H1 (cell line): ENCODE measurements at regions not wholly inside any gene's neighbourhood (a gene's known extent, or its start where the extent isn't known, plus 50 kb on each side); places are given as distances from the start of the nearest gene placed in this dataset.

ENCODE experiments used
- CTCF ChIA-PET: fragments of 300-600 bp; sonication (Branson Sonifier 250); formaldehyde crosslinking; loops from one replicate; lab custom pipeline; 2021; ENCODE audit not compliant: partially characterized antibody; lab: Charles Lee
- POLR2A ChIA-PET: fragments of 300-600 bp; sonication (Branson Sonifier 250); formaldehyde crosslinking; loops from one replicate; lab custom pipeline; 2021; ENCODE audit warnings: inconsistent platforms; ENCODE audit not compliant: partially characterized antibody; lab: Charles Lee
- DNase-seq, 2 experiments: peaks; one replicate each; pipeline versions ENCODE4 v3.0.0 to v3.0.0-alpha.2; 2010 to 2022; ENCODE audit warnings: low spot score in 2 of 2, low read depth in 1 of 2, mixed read lengths in 1 of 2
- FAIRE-seq: peaks from 2 replicates; lab custom pipeline; 2011; peaks lifted over from hg19 to GRCh38; lab: Jason Lieb, UNC
- H2AFZ ChIP-seq: 2 replicates; pipeline ENCODE4 v1.8.1; 2012; ENCODE audit warnings: low read length, inconsistent platforms
- H2AK5ac ChIP-seq: 2 replicates; pipeline ENCODE4 v1.6.1; 2013; ENCODE audit warnings: low read depth, low read length
- H2BK120ac ChIP-seq: replicated peaks from 2 replicates; pipeline ENCODE3; 2013; ENCODE audit warnings: low read depth, low read length, inconsistent platforms
- H2BK12ac ChIP-seq: 2 replicates; pipeline ENCODE4 v1.6.1; 2013; ENCODE audit warnings: low read depth, low read length
- H2BK15ac ChIP-seq: 2 replicates; pipeline ENCODE4 v1.6.1; 2013; ENCODE audit warnings: low read length
- H2BK20ac ChIP-seq: 2 replicates; pipeline ENCODE4 v1.6.1; 2013; ENCODE audit warnings: low read length
- H2BK5ac ChIP-seq: 2 replicates; pipeline ENCODE4 v1.6.1; 2013; ENCODE audit warnings: low read depth, low read length
- H3K14ac ChIP-seq: 2 replicates; pipeline ENCODE4 v1.6.1; 2013; ENCODE audit warnings: inconsistent platforms; ENCODE audit not compliant: insufficient read length
- H3K18ac ChIP-seq: 2 replicates; pipeline ENCODE4 v1.6.1; 2013; ENCODE audit warnings: low read length; ENCODE audit errors: extremely low read depth
- H3K23ac ChIP-seq: 2 replicates; pipeline ENCODE4 v1.6.1; 2013; ENCODE audit warnings: inconsistent platforms; ENCODE audit not compliant: insufficient read length
- H3K23me2 ChIP-seq: 2 replicates; pipeline ENCODE4 v1.6.1; 2013; ENCODE audit warnings: low read depth, low read length
- H3K27ac ChIP-seq: 2 replicates; pipeline ENCODE4 v1.6.1; 2011; ENCODE audit warnings: low read depth, low read length, inconsistent platforms
- H3K27me3 ChIP-seq, 4 experiments: replicated peaks in 1 of 4; 1 replicate in 1 of 4; 2 replicates in 3 of 4; pipeline versions ENCODE4 v1.6.1 to v1.8.1; 2011 to 2013; ENCODE audit warnings: low read length in 3 of 4, mild to moderate bottlenecking in 3 of 4, inconsistent platforms in 2 of 4, mixed read lengths in 2 of 4, moderate library complexity in 1 of 4; ENCODE audit not compliant: control insufficient read depth in 3 of 4, insufficient read depth in 3 of 4; ENCODE audit errors: extremely low read depth in 1 of 4
- H3K36me3 ChIP-seq, 4 experiments: 2 replicates each; pipeline versions ENCODE4 v1.6.1 to v1.8.1; 2011 to 2013; ENCODE audit warnings: mild to moderate bottlenecking in 4 of 4, low read length in 3 of 4, moderate library complexity in 2 of 4, control low read depth in 1 of 4, inconsistent platforms in 1 of 4; ENCODE audit not compliant: insufficient read depth in 4 of 4, control insufficient read depth in 2 of 4
- H3K4ac ChIP-seq: replicated peaks from 2 replicates; pipeline ENCODE3; 2013; ENCODE audit warnings: low read length, low read depth, mixed read lengths, inconsistent platforms; ENCODE audit not compliant: insufficient read length
- H3K4me1 ChIP-seq, 4 experiments: replicated peaks in 1 of 4; 1 replicate in 1 of 4; 2 replicates in 3 of 4; pipeline versions ENCODE4 v1.6.1 to v1.8.1; 2011 to 2013; ENCODE audit warnings: low read length in 3 of 4, inconsistent platforms in 2 of 4, mixed read lengths in 1 of 4; ENCODE audit not compliant: insufficient read depth in 4 of 4, control insufficient read depth in 3 of 4
- H3K4me2 ChIP-seq, 2 experiments: 2 replicates each; pipeline versions ENCODE4 v1.6.1 to v1.8.1; 2011 to 2013; ENCODE audit warnings: low read depth in 2 of 2, low read length in 2 of 2, control low read depth in 1 of 2, inconsistent platforms in 1 of 2, mild to moderate bottlenecking in 1 of 2; ENCODE audit not compliant: insufficient read depth in 1 of 2
- H3K4me3 ChIP-seq, 4 experiments: fragments of 200-600, 300-600 bp in 1 of 4; sonication (generic), shearing (Covaris generic), sonication (Bioruptor Twin) in 1 of 4; 2 replicates each; pipeline versions ENCODE4 v1.5.1 to v1.8.1; 2011 to 2016; ENCODE audit warnings: low read length in 4 of 4, low read depth in 3 of 4, control low read depth in 2 of 4, inconsistent platforms in 2 of 4, mild to moderate bottlenecking in 2 of 4, mixed read lengths in 1 of 4, moderate library complexity in 1 of 4; ENCODE audit not compliant: insufficient read depth in 2 of 4; ENCODE audit errors: extremely low read depth in 1 of 4
- H3K56ac ChIP-seq: replicated peaks from 2 replicates; pipeline ENCODE3; 2013; ENCODE audit warnings: low read depth, mild to moderate bottlenecking, mixed read lengths, low read length, inconsistent platforms; ENCODE audit not compliant: insufficient read length
- H3K79me1 ChIP-seq: 2 replicates; pipeline ENCODE4 v1.6.1; 2013; ENCODE audit warnings: low read depth, low read length, control low read depth
- H3K79me2 ChIP-seq, 2 experiments: 2 replicates each; pipeline versions ENCODE4 v1.6.1 to v1.8.1; 2012 to 2013; ENCODE audit warnings: low read length in 2 of 2, mild to moderate bottlenecking in 2 of 2, inconsistent platforms in 1 of 2; ENCODE audit not compliant: insufficient read depth in 2 of 2, control insufficient read depth in 1 of 2
- H3K9ac ChIP-seq, 4 experiments: replicated peaks in 1 of 4; 1 replicate in 1 of 4; 2 replicates in 3 of 4; pipeline versions ENCODE4 v1.6.1 to v1.8.1; 2011 to 2013; ENCODE audit warnings: low read depth in 3 of 4, low read length in 3 of 4, control low read depth in 2 of 4, mild to moderate bottlenecking in 2 of 4, moderate library complexity in 2 of 4, inconsistent platforms in 1 of 4; ENCODE audit errors: extremely low read depth in 1 of 4
- H3K9me3 ChIP-seq, 2 experiments: 2 replicates each; pipeline versions ENCODE4 v1.6.1 to v1.8.1; 2012 to 2013; ENCODE audit warnings: mild to moderate bottlenecking in 2 of 2, moderate library complexity in 2 of 2, control low read depth in 1 of 2, inconsistent platforms in 1 of 2, low read depth in 1 of 2, low read length in 1 of 2, mixed read lengths in 1 of 2; ENCODE audit not compliant: insufficient read depth in 2 of 2
- H4K20me1 ChIP-seq, 2 experiments: replicated peaks in 1 of 2; 2 replicates each; pipeline versions ENCODE3 to v1.8.1; 2011 to 2013; ENCODE audit warnings: inconsistent platforms in 2 of 2, low read length in 2 of 2, mild to moderate bottlenecking in 1 of 2; ENCODE audit not compliant: insufficient read depth in 2 of 2, control insufficient read depth in 1 of 2
- H4K5ac ChIP-seq: 2 replicates; pipeline ENCODE4 v1.6.1; 2013; ENCODE audit warnings: low read length, low read depth, mixed read lengths, inconsistent platforms; ENCODE audit not compliant: insufficient read length
- H4K8ac ChIP-seq: 2 replicates; pipeline ENCODE4 v1.8.0; 2013; ENCODE audit warnings: mild to moderate bottlenecking, moderate library complexity, low read length, inconsistent platforms; ENCODE audit not compliant: insufficient read depth; ENCODE audit errors: extremely low read depth
- H4K91ac ChIP-seq: replicated peaks from 2 replicates; pipeline ENCODE3; 2013; ENCODE audit warnings: low read length, mixed read lengths, inconsistent platforms; ENCODE audit not compliant: insufficient read length
- CBX5 ChIP-seq: fragments of 300-800, 300-1000 bp; sonication (generic); IDR thresholded peaks from 2 replicates; pipeline ENCODE4 v1.7.1; 2016; ENCODE audit warnings: antibody characterized with exemption, low read length, low read depth
- CBX8 ChIP-seq: fragments of 300-800, 300-1000 bp; sonication (generic); IDR thresholded peaks from 2 replicates; pipeline ENCODE4 v1.7.1; 2016; ENCODE audit warnings: low read depth, low read length, borderline replicate concordance
- JUND ChIP-seq: IDR thresholded peaks from 2 replicates; pipeline ENCODE4 v1.6.1; 2011; ENCODE audit warnings: mild to moderate bottlenecking, improper control_type of control experiment, low read length
- MAFK ChIP-seq: IDR thresholded peaks from 2 replicates; pipeline ENCODE4 v1.6.1; 2012; ENCODE audit warnings: low read depth, mild to moderate bottlenecking, improper control_type of control experiment, low read length
- RAD21 ChIP-seq, 2 experiments: IDR thresholded peaks in 1 of 2; conservative IDR thresholded peaks in 1 of 2; 2 replicates each; pipeline ENCODE4 v1.6.1; 2011; ENCODE audit warnings: low read depth in 2 of 2, low read length in 2 of 2, improper control_type of control experiment in 1 of 2, inconsistent platforms in 1 of 2, mild to moderate bottlenecking in 1 of 2, moderate library complexity in 1 of 2
- RBBP5 ChIP-seq: IDR thresholded peaks from 2 replicates; pipeline ENCODE4 v1.7.1; 2012; ENCODE audit warnings: low read depth, mild to moderate bottlenecking, inconsistent platforms, low read length, moderate library complexity, borderline replicate concordance
- RFX5 ChIP-seq: IDR thresholded peaks from 2 replicates; pipeline ENCODE4 v1.6.1; 2011; ENCODE audit warnings: low read depth, low read length, improper control_type of control experiment, borderline replicate concordance
- RXRA ChIP-seq: IDR thresholded peaks from 2 replicates; pipeline ENCODE4 v1.6.1; 2011; ENCODE audit warnings: low read depth, mild to moderate bottlenecking, low read length, moderate library complexity; ENCODE audit not compliant: insufficient read depth
- SIX5 ChIP-seq: IDR thresholded peaks from 2 replicates; pipeline ENCODE4 v1.6.1; 2011; ENCODE audit warnings: mild to moderate bottlenecking, low read depth, low read length
- SP1 ChIP-seq: IDR thresholded peaks from 2 replicates; pipeline ENCODE4 v1.6.1; 2011; ENCODE audit warnings: low read depth, low read length
- SP2 ChIP-seq: IDR thresholded peaks from 2 replicates; pipeline ENCODE4 v1.6.1; 2012; ENCODE audit warnings: mild to moderate bottlenecking, low read length, inconsistent platforms
- TCF12 ChIP-seq: IDR thresholded peaks from 2 replicates; pipeline ENCODE4 v1.6.1; 2011; ENCODE audit warnings: low read depth, mild to moderate bottlenecking, low read length
- TEAD4 ChIP-seq: IDR thresholded peaks from 2 replicates; pipeline ENCODE4 v1.6.1; 2012; ENCODE audit warnings: low read depth, low read length, inconsistent platforms, mixed read lengths
- ZNF274 ChIP-seq: IDR thresholded peaks from 2 replicates; pipeline ENCODE4 v1.7.0; 2012; ENCODE audit warnings: low read length, borderline replicate concordance; ENCODE audit errors: extremely low read depth
- WGBS, 2 experiments: shearing (Covaris generic) in 1 of 2; methylation state at CpG; one replicate each; pipeline versions ENCODE4 v1.1.6 to v1.1.7; 2013 to 2015; ENCODE audit warnings: low lambda C conversion rate in 2 of 2, mixed read lengths in 2 of 2, inconsistent platforms in 1 of 2, low coverage in 1 of 2, missing lambda C conversion rate in 1 of 2; ENCODE audit not compliant: insufficient replicate concordance in 2 of 2, insufficient coverage in 1 of 2, insufficient read length in 1 of 2; ENCODE audit errors: extremely low coverage in 1 of 2, missing lambda C conversion rate in 1 of 2; 5-methylcytosine and 5-hydroxymethylcytosine counted together
- TF ChIP-seq, protein P1 (sequence below): IDR thresholded peaks from 2 replicates; pipeline ENCODE4 v1.6.1; 2011; ENCODE audit warnings: low read depth, mild to moderate bottlenecking, low read length; ENCODE audit not compliant: insufficient read depth

DNA sequence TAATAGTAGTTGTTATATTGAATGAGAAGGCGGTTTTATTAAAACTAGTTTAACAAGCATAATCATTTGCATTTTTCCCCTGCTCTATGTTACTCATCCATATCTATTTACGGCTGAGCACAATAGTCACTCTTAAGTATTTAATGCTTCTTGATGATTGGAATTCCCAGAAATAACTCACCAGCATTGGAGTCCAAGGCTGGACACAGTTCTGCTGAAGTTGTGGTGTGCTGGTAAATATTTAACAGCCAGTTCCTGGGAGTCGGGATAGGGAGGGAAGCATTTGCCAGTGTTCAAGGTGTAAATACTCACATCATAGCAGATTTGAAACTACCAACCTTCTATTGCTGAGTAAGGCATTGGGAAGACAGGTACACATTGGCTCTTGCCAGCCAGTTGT is 315.1 kb downstream of the MTX2 start:
- Histone ChIP-seq H3K4me3 (no peak overlapping the region), H3K14ac (no peak overlapping the region), H2BK5ac (no peak overlapping the region), H3K79me2 (no peaks in the 10 kb centered on the region), H3K23me2 (no peaks in the 10 kb centered on the region), H4K20me1 (no peaks in the 10 kb centered on the region), H3K79me1 (no peaks in the 10 kb centered on the region), H3K56ac (no peak overlapping the region), H3K4me2 (no peak overlapping the region), H2BK20ac (no peak overlapping the region), H3K9me3 (no peaks in the 10 kb centered on the region), H3K27me3 (no peaks in the 10 kb centered on the region), H3K36me3 (no peaks in the 10 kb centered on the region), H3K9ac (no peak overlapping the region), H2BK12ac (no peak overlapping the region), H2AK5ac (no peak overlapping the region), H2BK15ac (no peak overlapping the region), H4K91ac (no peak overlapping the region), H3K4me1 (no peaks in the 10 kb centered on the region), H3K4ac (no peak overlapping the region), H2AFZ (no peak overlapping the region), H3K23ac (no peak overlapping the region), H2BK120ac (no peak overlapping the region), H4K8ac (no peak overlapping the region), H3K18ac (no peak overlapping the region), H4K5ac (no peak overlapping the region), H3K27ac (no peak overlapping the region)
- FAIRE-seq: no peak
- 88% methylated on average over 3 of the region's 3 CpGs; no CpG with 5 or more reads in 1 of the 2 experiments for WGBS, 2 experiments
- no peak for DNase-seq
- ChIA-PET CTCF (no interaction called here), POLR2A (no interaction called here)
- no peak for TF ChIP-seq RAD21 (IDR thresholded peaks at IDR 0.05 in 1 of 2, conservative IDR thresholded peaks at IDR 0.05 in 1 of 2; ENCODE audit: low read depth in 2 of 2, low read length in 2 of 2)
- no peak for TF ChIP-seq RBBP5
- no peak for TF ChIP-seq MAFK
- no peak for TF ChIP-seq SP1
- TF ChIP-seq ZNF274: no peak
- no peak for TF ChIP-seq CBX8
- TF ChIP-seq SP2: no peak
- TF ChIP-seq TCF12: no peak
- TF ChIP-seq, protein P1, sequence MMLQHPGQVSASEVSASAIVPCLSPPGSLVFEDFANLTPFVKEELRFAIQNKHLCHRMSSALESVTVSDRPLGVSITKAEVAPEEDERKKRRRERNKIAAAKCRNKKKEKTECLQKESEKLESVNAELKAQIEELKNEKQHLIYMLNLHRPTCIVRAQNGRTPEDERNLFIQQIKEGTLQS: no peak
- TF ChIP-seq SIX5: no peak
- TF ChIP-seq RXRA: no peak
- no peak for TF ChIP-seq CBX5
- no peak for TF ChIP-seq RFX5
- TF ChIP-seq TEAD4: no peak
- no peak for TF ChIP-seq JUND
